Sigmoid colon (tissue), 6 donors: ENCODE measurements at regions not wholly inside any gene's neighbourhood (a gene's known extent, or its start where the extent isn't known, plus 50 kb on each side); places are given as distances from the start of the nearest gene placed in this dataset.

ENCODE experiments used
- DNase-seq: peaks from one replicate; pipeline ENCODE4 v3.0.0-alpha.2; 2019
- H3K27ac ChIP-seq, 4 donors: fragments of 200-600 bp; sonication (generic); one replicate each; pipeline ENCODE4 v1.5.1; 2016 to 2019; ENCODE audit warnings: mild to moderate bottlenecking in 1 of 4
- H3K27me3 ChIP-seq, 3 donors: fragments of 200-600 bp; sonication (generic); one replicate each; pipeline ENCODE4 v1.5.1; 2019; ENCODE audit warnings: mild to moderate bottlenecking in 1 of 3
- H3K36me3 ChIP-seq, 4 donors: fragments of 200-600 bp; sonication (generic); one replicate each; pipeline ENCODE4 v1.5.1; 2016 to 2019
- H3K4me1 ChIP-seq, 4 donors: fragments of 200-600 bp; sonication (generic); one replicate each; pipeline ENCODE4 v1.5.1; 2017 to 2019
- H3K4me3 ChIP-seq, 4 donors: fragments of 200-600 bp; sonication (generic); one replicate each; pipeline ENCODE4 v1.5.1; 2017 to 2019; ENCODE audit warnings: mild to moderate bottlenecking in 2 of 4, moderate library complexity in 1 of 4
- H3K9me3 ChIP-seq, 4 donors: fragments of 200-600 bp in 3 of 4; sonication (generic) in 3 of 4; one replicate each; pipeline versions ENCODE4 v1.5.1 to v1.6.1; 2013 to 2019
- CTCF ChIP-seq, 4 experiments: fragments of 450-650 bp in 3 of 4; fragments of 200-600 bp in 1 of 4; IDR thresholded peaks; one replicate each; pipeline ENCODE4 v1.5.1; 2016 to 2019; ENCODE audit warnings: antibody characterized with exemption in 4 of 4, mild to moderate bottlenecking in 3 of 4, moderate library complexity in 2 of 4
- EP300 ChIP-seq, 4 donors: sonication (generic); formaldehyde crosslinking; IDR thresholded peaks; one replicate each; pipeline ENCODE4 v1.6.1; 2017; ENCODE audit warnings: antibody characterized with exemption in 4 of 4
- POLR2A ChIP-seq, 2 donors: fragments of 450-650 bp; IDR thresholded peaks; one replicate each; pipeline ENCODE4 v1.6.1; 2016; ENCODE audit warnings: antibody characterized with exemption in 2 of 2, mild to moderate bottlenecking in 2 of 2, moderate library complexity in 2 of 2
- POLR2AphosphoS5 ChIP-seq, 4 donors: sonication (generic); formaldehyde crosslinking; IDR thresholded peaks; one replicate each; pipeline ENCODE4 v1.6.1; 2017; ENCODE audit warnings: antibody characterized with exemption in 4 of 4
- WGBS, 2 donors: extraction: QIAGEN DNeasy Blood & Tissue Kit; methylation state at CpG; one replicate each; pipeline ENCODE4 v1.1.7; 2013; 5-methylcytosine and 5-hydroxymethylcytosine counted together
- intact Hi-C: fragments of 100-400 bp; cut with DNase I; formaldehyde crosslinking; loops from one replicate; pipeline ENCODE4 v1.15.1; 2023
- donor health status: healthy with polysubstance abuse.
- donor health status: healthy.

GRCh38 chr6:106903299-106903698 is 71.2 kb downstream of the CD24 start:
- no peak overlapping the region for H3K4me3 ChIP-seq
- 74 to 86% methylated on average over 4 of the region's 4 CpGs for WGBS, 2 donors
- no peak for DNase-seq
- H3K9me3 ChIP-seq: peaks cover 0 to 9% (median 5%) of the 10 kb centered on the region in 4 donors
- intact Hi-C loops: no loop called here
- H3K4me1 ChIP-seq: no peaks in the 10 kb centered on the region
- no peak for TF ChIP-seq CTCF (IDR thresholded peaks at IDR 0.05)
- no peak for TF ChIP-seq POLR2AphosphoS5 (IDR thresholded peaks at IDR 0.05)
- no peak for TF ChIP-seq POLR2A (IDR thresholded peaks at IDR 0.05)
- no peak for TF ChIP-seq EP300 (IDR thresholded peaks at IDR 0.05)
- no peak overlapping the region for H3K27ac ChIP-seq
- H3K27me3 ChIP-seq: no peaks in the 10 kb centered on the region
- H3K36me3 ChIP-seq: no peaks in the 10 kb centered on the region

- Histone ChIP-seq H3K36me3 (no peaks in the 10 kb centered on the region), H3K4me3 (no peak overlapping the region), H3K9me3 (peaks cover 0 to 9% (median 5%) of the 10 kb centered on the region in 4 donors), H3K4me1 (no peaks in the 10 kb centered on the region), H3K27me3 (no peaks in the 10 kb centered on the region), H3K27ac (no peak overlapping the region)
- no peak for DNase-seq
- intact Hi-C loops: no loop called here
- 95 to 97% methylated on average over 3 of the region's 3 CpGs for WGBS, 2 donors
- no peak for TF ChIP-seq CTCF (IDR thresholded peaks at IDR 0.05)
- no peak for TF ChIP-seq POLR2A (IDR thresholded peaks at IDR 0.05)
- no peak for TF ChIP-seq EP300 (IDR thresholded peaks at IDR 0.05)
- no peak for TF ChIP-seq POLR2AphosphoS5 (IDR thresholded peaks at IDR 0.05)
Measured at GRCh38 chr6:106901062-106901461, 73.5 kb downstream of the CD24 start.

GRCh38 chr6:106899697-106900096 is 74.8 kb downstream of the CD24 start:
- intact Hi-C loops: no loop called here
- Histone ChIP-seq H3K9me3 (peaks cover 0 to 9% (median 5%) of the 10 kb centered on the region in 4 donors), H3K36me3 (no peaks in the 10 kb centered on the region), H3K4me3 (no peak overlapping the region), H3K4me1 (no peaks in the 10 kb centered on the region), H3K27ac (no peak overlapping the region), H3K27me3 (no peaks in the 10 kb centered on the region)
- DNase-seq: no peak
- 93 to 95% methylated on average over 4 of the region's 4 CpGs for WGBS, 2 donors
- TF ChIP-seq POLR2A (IDR thresholded peaks at IDR 0.05) (no peak), POLR2AphosphoS5 (IDR thresholded peaks at IDR 0.05) (no peak), CTCF (IDR thresholded peaks at IDR 0.05) (no peak), EP300 (IDR thresholded peaks at IDR 0.05) (no peak)

DNA sequence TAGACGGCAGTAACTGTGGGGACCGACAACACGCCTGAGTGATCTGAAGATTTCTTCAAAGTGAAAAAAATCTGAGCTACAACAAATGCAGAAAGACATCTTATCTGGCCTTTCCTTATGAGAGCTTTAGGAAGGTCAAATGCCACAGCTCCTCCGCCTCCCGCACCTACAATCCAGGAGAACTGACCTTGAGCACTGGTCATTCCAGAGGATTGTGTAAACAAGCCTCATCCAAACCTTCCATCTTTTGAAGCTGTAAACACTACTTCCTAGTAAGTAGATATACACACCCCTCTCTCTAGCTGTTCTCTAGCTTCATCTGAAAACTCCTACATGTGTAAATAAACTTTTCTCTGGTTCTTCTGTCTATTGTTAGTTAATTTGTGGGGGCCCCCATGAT is 76.9 kb downstream of the CD24 start:
- WGBS, 2 donors: 66 to 73% methylated on average over 5 of the region's 5 CpGs
- Histone ChIP-seq H3K9me3 (peaks cover 0 to 9% (median 5%) of the 10 kb centered on the region in 4 donors), H3K36me3 (no peaks in the 10 kb centered on the region), H3K4me3 (no peak overlapping the region), H3K4me1 (no peaks in the 10 kb centered on the region), H3K27ac (no peak overlapping the region), H3K27me3 (no peaks in the 10 kb centered on the region)
- TF ChIP-seq POLR2A (IDR thresholded peaks at IDR 0.05) (no peak), CTCF (IDR thresholded peaks at IDR 0.05) (no peak), POLR2AphosphoS5 (IDR thresholded peaks at IDR 0.05) (no peak), EP300 (IDR thresholded peaks at IDR 0.05) (no peak)
- intact Hi-C loops: no loop called here
- no peak for DNase-seq

- 81 to 87% methylated on average over 5 of the region's 5 CpGs for WGBS, 2 donors
- H3K36me3 ChIP-seq: no peaks in the 10 kb centered on the region
- DNase-seq: no peak
- no peaks in the 10 kb centered on the region for H3K27me3 ChIP-seq
- H3K9me3 ChIP-seq: no peaks in the 10 kb centered on the region
- intact Hi-C loops: no loop called here
- no peaks in the 10 kb centered on the region for H3K4me1 ChIP-seq
- TF ChIP-seq CTCF (IDR thresholded peaks at IDR 0.05) (no peak), EP300 (IDR thresholded peaks at IDR 0.05) (no peak), POLR2AphosphoS5 (IDR thresholded peaks at IDR 0.05) (no peak), POLR2A (IDR thresholded peaks at IDR 0.05) (no peak)
- no peak overlapping the region for H3K27ac ChIP-seq
- H3K4me3 ChIP-seq: no peak overlapping the region
Measured at GRCh38 chr6:106895703-106896040, 78.9 kb downstream of the CD24 start.
